PC-3 (cell line): ENCODE measurements at regions not wholly inside any gene's neighbourhood (a gene's known extent, or its start where the extent isn't known, plus 50 kb on each side); places are given as distances from the start of the nearest gene placed in this dataset.
A peak's percentile ranks its signal among the peaks of the same experiment; 100 is the strongest.

ENCODE experiments used
- ATAC-seq: fragments of 200-7000 bp; cut with Tn5 transposase; 2 replicates; pipeline ENCODE4 v1.9.1; 2020; ENCODE audit warnings: mild to moderate bottlenecking, moderate library complexity
- BruUV-seq: library from RNA; stranded (reverse); fragments of 400-500 nt; replicated peaks from 2 replicates; lab custom pipeline; 2021; lab: Mats Ljungman, UMichigan
- CTCF ChIA-PET: fragments of 300-600 bp; sonication (Branson Sonifier 250); formaldehyde crosslinking; loops from one replicate; lab custom pipeline; 2022; ENCODE audit warnings: antibody characterized with exemption; lab: Charles Lee
- POLR2A ChIA-PET: fragments of 300-600 bp; sonication (Branson Sonifier 250); formaldehyde crosslinking; loops from one replicate; lab custom pipeline; 2022; ENCODE audit warnings: antibody characterized with exemption; ENCODE audit not compliant: unreplicated experiment; lab: Charles Lee
- DNase-seq: peaks from one replicate; pipeline ENCODE4 v3.0.0-alpha.2; 2015
- H2AFZ ChIP-seq: fragments of 300-600 bp; sonication (generic); 2 replicates; pipeline ENCODE4 v1.6.0; 2016; ENCODE audit warnings: antibody characterized with exemption, low read length
- H3F3A ChIP-seq: fragments of 300-600 bp; sonication (generic); one replicate; pipeline ENCODE4 v1.6.0; 2017; ENCODE audit warnings: antibody characterized with exemption, low read length, control low read depth, mild to moderate bottlenecking; ENCODE audit not compliant: unreplicated experiment
- H3K27ac ChIP-seq: fragments of 300-600 bp; sonication (generic); 2 replicates; pipeline ENCODE4 v1.5.1; 2016; ENCODE audit warnings: mild to moderate bottlenecking, low read length
- H3K27me3 ChIP-seq: fragments of 300-600 bp; sonication (generic); 2 replicates; pipeline ENCODE4 v1.6.1; 2016; ENCODE audit warnings: low read length, mixed read lengths
- H3K36me3 ChIP-seq: fragments of 300-600 bp; sonication (generic); 2 replicates; pipeline ENCODE4 v1.6.1; 2016; ENCODE audit warnings: low read depth, mixed run types, low read length, mixed read lengths
- H3K4me1 ChIP-seq: fragments of 300-600 bp; sonication (generic); 2 replicates; pipeline ENCODE4 v1.5.1; 2016; ENCODE audit warnings: low read length; ENCODE audit not compliant: insufficient read depth
- H3K4me2 ChIP-seq: fragments of 300-600 bp; sonication (generic); 2 replicates; pipeline ENCODE4 v1.6.0; 2016; ENCODE audit warnings: low read length
- H3K4me3 ChIP-seq: fragments of 300-600 bp; sonication (generic); 2 replicates; pipeline ENCODE4 v1.5.1; 2016; ENCODE audit warnings: mild to moderate bottlenecking, low read length, mixed read lengths
- H3K79me2 ChIP-seq: fragments of 300-600 bp; sonication (generic); 2 replicates; pipeline ENCODE4 v1.6.1; 2017; ENCODE audit warnings: low read length, mixed read lengths
- H3K9ac ChIP-seq: fragments of 300-600 bp; sonication (generic); 2 replicates; pipeline ENCODE4 v1.6.0; 2016; ENCODE audit warnings: mild to moderate bottlenecking, low read length
- H3K9me2 ChIP-seq: fragments of 300-600 bp; sonication (generic); replicated peaks from 2 replicates; pipeline ENCODE4 v1.6.1; 2016; ENCODE audit warnings: mixed run types, low read length, mixed read lengths
- H3K9me3 ChIP-seq: fragments of 300-600 bp; sonication (generic); 2 replicates; pipeline ENCODE4 v1.6.1; 2016; ENCODE audit warnings: low read length, mixed read lengths
- H4K20me1 ChIP-seq: fragments of 300-600 bp; sonication (generic); 2 replicates; pipeline ENCODE4 v1.6.1; 2016; ENCODE audit warnings: low read length, mixed read lengths
- EZH2 ChIP-seq: fragments of 300-600 bp; sonication (generic); IDR thresholded peaks from one replicate; pipeline ENCODE4 v1.6.1; 2017; ENCODE audit warnings: antibody characterized with exemption, mild to moderate bottlenecking, low read length; ENCODE audit not compliant: unreplicated experiment
- EZH2phosphoT487 ChIP-seq: fragments of 300-600 bp; sonication (generic); IDR thresholded peaks from 2 replicates; pipeline ENCODE4 v1.6.1; 2018; ENCODE audit warnings: mild to moderate bottlenecking, antibody characterized with exemption, low read length, borderline replicate concordance
- intact Hi-C: fragments of 100-400 bp; cut with micrococcal nuclease; formaldehyde crosslinking; loops from 2 replicates; pipeline ENCODE4 v1.9.0; 2023
- TF ChIP-seq, protein P1 (sequence below): fragments of 300-600 bp; sonication (generic); conservative IDR thresholded peaks from 2 replicates; pipeline ENCODE4 v1.5.1; 2017; ENCODE audit warnings: antibody characterized with exemption, low read depth, mild to moderate bottlenecking, low read length

DNA sequence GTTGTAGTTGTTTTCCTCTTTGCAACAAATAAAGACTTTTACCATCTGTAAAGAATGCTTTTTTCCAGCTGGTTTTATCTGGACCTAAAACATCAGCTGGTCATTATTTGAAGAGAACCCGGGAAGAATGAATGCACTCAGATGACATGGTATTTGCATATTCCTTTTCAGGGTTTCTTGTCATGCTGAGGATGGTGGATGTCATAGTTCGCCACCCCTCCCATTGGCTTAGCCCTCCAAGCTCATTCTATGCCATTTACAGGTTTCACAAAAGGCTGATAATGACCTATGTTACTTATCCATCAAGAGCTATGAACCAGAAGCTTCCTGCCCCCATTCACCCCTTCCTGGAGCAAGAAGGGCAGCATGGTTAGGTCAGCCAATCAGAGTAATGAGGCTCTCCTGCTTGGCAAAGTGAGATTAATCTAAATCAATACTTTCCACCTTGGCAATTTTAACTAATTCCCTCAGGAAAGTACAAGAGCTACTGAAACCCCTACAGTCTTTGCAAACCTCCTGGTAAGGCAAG is 440.5 kb upstream of the TLE4 start:
- ChIA-PET POLR2A (no interaction called here), CTCF (interaction anchor here (0.6 kb wide), 1 partner anchor 590 kb away, joined by 3 read pairs; no protein-coding TSS in a partner anchor)
- Histone ChIP-seq H3K79me2 (no peaks in the 10 kb centered on the region), H3K4me2 (no peak overlapping the region), H3K4me3 (no peak overlapping the region), H3K9ac (no peak overlapping the region), H3K27me3 (no peaks in the 10 kb centered on the region), H2AFZ (no peak overlapping the region), H4K20me1 (no peaks in the 10 kb centered on the region), H3K4me1 (peaks cover 9% of the 10 kb centered on the region; the same call in 1 of the 2 replicates), H3K9me3 (no peaks in the 10 kb centered on the region), H3F3A (no peaks in the 10 kb centered on the region), H3K9me2 (no peaks in the 10 kb centered on the region), H3K36me3 (no peaks in the 10 kb centered on the region), H3K27ac (no peak overlapping the region)
- ATAC-seq (no peak), DNase-seq (no peak)
- BruUV-seq: no TSS peak
- intact Hi-C loops: loop anchor here (2.0 to 10.0 kb wide), 3 partner anchors 297 to 529 kb away; no protein-coding TSS in a partner anchor
- TF ChIP-seq EZH2: no peak
- TF ChIP-seq, protein P1, sequence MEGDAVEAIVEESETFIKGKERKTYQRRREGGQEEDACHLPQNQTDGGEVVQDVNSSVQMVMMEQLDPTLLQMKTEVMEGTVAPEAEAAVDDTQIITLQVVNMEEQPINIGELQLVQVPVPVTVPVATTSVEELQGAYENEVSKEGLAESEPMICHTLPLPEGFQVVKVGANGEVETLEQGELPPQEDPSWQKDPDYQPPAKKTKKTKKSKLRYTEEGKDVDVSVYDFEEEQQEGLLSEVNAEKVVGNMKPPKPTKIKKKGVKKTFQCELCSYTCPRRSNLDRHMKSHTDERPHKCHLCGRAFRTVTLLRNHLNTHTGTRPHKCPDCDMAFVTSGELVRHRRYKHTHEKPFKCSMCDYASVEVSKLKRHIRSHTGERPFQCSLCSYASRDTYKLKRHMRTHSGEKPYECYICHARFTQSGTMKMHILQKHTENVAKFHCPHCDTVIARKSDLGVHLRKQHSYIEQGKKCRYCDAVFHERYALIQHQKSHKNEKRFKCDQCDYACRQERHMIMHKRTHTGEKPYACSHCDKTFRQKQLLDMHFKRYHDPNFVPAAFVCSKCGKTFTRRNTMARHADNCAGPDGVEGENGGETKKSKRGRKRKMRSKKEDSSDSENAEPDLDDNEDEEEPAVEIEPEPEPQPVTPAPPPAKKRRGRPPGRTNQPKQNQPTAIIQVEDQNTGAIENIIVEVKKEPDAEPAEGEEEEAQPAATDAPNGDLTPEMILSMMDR: no peak
- TF ChIP-seq EZH2phosphoT487: no peak

GRCh38 chr9:79131824-79132377 is 439.9 kb upstream of the TLE4 start:
- intact Hi-C loops: loop anchor here (2.0 to 10.0 kb wide), 3 partner anchors 297 to 530 kb away; no protein-coding TSS in a partner anchor
- Histone ChIP-seq H3K27ac (no peak overlapping the region), H3K36me3 (no peaks in the 10 kb centered on the region), H2AFZ (no peak overlapping the region), H3K9me2 (no peaks in the 10 kb centered on the region), H3K4me1 (peaks cover 9% of the 10 kb centered on the region; the same call in 1 of the 2 replicates), H3K9me3 (no peaks in the 10 kb centered on the region), H3K9ac (no peak overlapping the region), H3K4me2 (no peak overlapping the region), H3K79me2 (no peaks in the 10 kb centered on the region), H4K20me1 (no peaks in the 10 kb centered on the region), H3K4me3 (no peak overlapping the region), H3K27me3 (no peaks in the 10 kb centered on the region), H3F3A (no peaks in the 10 kb centered on the region)
- DNase-seq: no peak
- ATAC-seq: no peak
- no TSS peak for BruUV-seq
- POLR2A ChIA-PET: no interaction called here
- CTCF ChIA-PET: no interaction called here
- TF ChIP-seq, protein P1: no peak
- TF ChIP-seq EZH2phosphoT487: no peak
- TF ChIP-seq EZH2: no peak

DNA sequence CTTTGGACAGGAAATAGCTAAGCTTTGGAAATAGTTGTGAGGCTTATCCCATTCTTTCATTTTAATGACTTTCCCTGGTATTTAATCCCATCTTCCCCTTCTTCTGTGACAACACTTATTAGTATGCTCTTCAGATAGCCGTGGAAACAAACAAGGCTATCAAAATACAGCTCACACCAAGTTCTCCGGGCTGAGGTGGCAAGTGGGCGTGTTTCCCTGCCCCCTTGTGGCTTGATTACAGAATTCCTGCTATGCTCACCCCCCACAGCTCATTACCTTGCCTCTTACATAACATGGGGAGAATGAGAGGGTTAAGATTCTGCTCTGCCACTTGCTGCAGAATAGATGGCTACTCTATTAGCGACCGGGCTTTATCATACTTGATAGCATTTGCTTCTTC is 437.1 kb upstream of the TLE4 start:
- H3K4me3 ChIP-seq: no peak overlapping the region
- H4K20me1 ChIP-seq: no peaks in the 10 kb centered on the region
- peaks cover 9% of the 10 kb centered on the region; the same call in 1 of the 2 replicates for H3K4me1 ChIP-seq
- POLR2A ChIA-PET: no interaction called here
- DNase-seq (peak; percentile 24), ATAC-seq (no peak)
- H3K9ac ChIP-seq: no peak overlapping the region
- no peaks in the 10 kb centered on the region for H3F3A ChIP-seq
- H3K36me3 ChIP-seq: no peaks in the 10 kb centered on the region
- no peaks in the 10 kb centered on the region for H3K27me3 ChIP-seq
- H3K79me2 ChIP-seq: no peaks in the 10 kb centered on the region
- 0 out of 2 replicates have a peak overlapping the region, but pooled peaks have one; percentile 12 for H2AFZ ChIP-seq
- H3K4me2 ChIP-seq: no peak overlapping the region
- no peak overlapping the region for H3K27ac ChIP-seq
- intact Hi-C loops: loop anchor here (5.0 to 10.0 kb wide), 2 partner anchors 300 to 532 kb away; no protein-coding TSS in a partner anchor
- TF ChIP-seq EZH2phosphoT487 (no peak), EZH2 (no peak)
- TF ChIP-seq, protein P1: peak; percentile 42; the same call in 1 of the 2 replicates
- no peaks in the 10 kb centered on the region for H3K9me2 ChIP-seq
- no TSS peak for BruUV-seq
- CTCF ChIA-PET: no interaction called here
- H3K9me3 ChIP-seq: no peaks in the 10 kb centered on the region
